B cell (primary cell): ENCODE measurements at regions not wholly inside any gene's neighbourhood (a gene's known extent, or its start where the extent isn't known, plus 50 kb on each side); places are given as distances from the start of the nearest gene placed in this dataset.

Experiments
- ATAC-seq: fragments of 200-7000 bp; cut with Tn5 transposase; one replicate; pipeline ENCODE4 v1.10.0; 2021; ENCODE audit warnings: low read depth, mild to moderate bottlenecking, moderate number of reproducible peaks, moderate library complexity
- CTCF ChIA-PET: fragments of 350-600 bp; sonication (Branson Sonifier 250); formaldehyde crosslinking; loops from one replicate; lab custom pipeline; 2021; ENCODE audit warnings: antibody characterized with exemption, inconsistent platforms; lab: Charles Lee
- POLR2A ChIA-PET: fragments of 350-600 bp; sonication (Branson Sonifier 250); formaldehyde crosslinking; loops from one replicate; lab custom pipeline; 2021; ENCODE audit warnings: antibody characterized with exemption; lab: Charles Lee
- DNase-seq: peaks from one replicate; pipeline ENCODE4 v3.0.0; 2013
- H2AFZ ChIP-seq: 2 replicates; pipeline ENCODE4 v1.6.1; 2012; ENCODE audit warnings: mild to moderate bottlenecking, low read depth, low read length; ENCODE audit not compliant: insufficient read depth, poor library complexity, severe bottlenecking
- H3K27ac ChIP-seq, 2 donors: 1 replicate in 1 of 2; 2 replicates in 1 of 2; pipeline ENCODE4 v1.5.1; 2012 to 2013; ENCODE audit warnings: low read length in 2 of 2, mild to moderate bottlenecking in 2 of 2, moderate library complexity in 1 of 2
- H3K27me3 ChIP-seq, 4 experiments: fragments of 200-600 bp in 1 of 4; sonication (generic) in 1 of 4; replicated peaks in 1 of 4; 1 replicate in 2 of 4; 2 replicates in 2 of 4; pipeline versions ENCODE4 v1.6.1 to v1.7.0; 2013 to 2016; ENCODE audit warnings: low read length in 3 of 4, mild to moderate bottlenecking in 2 of 4, mixed read lengths in 1 of 4, moderate library complexity in 1 of 4; ENCODE audit not compliant: insufficient read depth in 4 of 4, control insufficient read depth in 3 of 4; ENCODE audit errors: control extremely low read depth in 1 of 4
- H3K36me3 ChIP-seq, 2 experiments: replicated peaks in 1 of 2; 1 replicate in 1 of 2; 2 replicates in 1 of 2; pipeline versions ENCODE4 v1.6.1 to v1.7.1; 2013; ENCODE audit warnings: low read length in 1 of 2; ENCODE audit not compliant: insufficient read depth in 2 of 2, control insufficient read depth in 1 of 2; ENCODE audit errors: control extremely low read depth in 1 of 2, extremely low read depth in 1 of 2
- H3K4me1 ChIP-seq, 2 donors: fragments of 200-600 bp in 1 of 2; sonication (generic) in 1 of 2; 1 replicate in 1 of 2; 2 replicates in 1 of 2; pipeline versions ENCODE4 v1.5.1 to v1.6.1; 2013 to 2017; ENCODE audit warnings: low read length in 2 of 2; ENCODE audit not compliant: control insufficient read depth in 2 of 2, insufficient read depth in 2 of 2
- H3K4me2 ChIP-seq: replicated peaks from 2 replicates; pipeline ENCODE3; 2012; ENCODE audit warnings: mild to moderate bottlenecking, low read depth, low read length; ENCODE audit not compliant: poor library complexity, severe bottlenecking
- H3K4me3 ChIP-seq, 5 experiments: fragments of 200-600 bp in 1 of 5; sonication (generic) in 1 of 5; 1 replicate in 3 of 5; 2 replicates in 2 of 5; pipeline versions ENCODE4 v1.5.1 to v1.7.0; 2011 to 2016; ENCODE audit warnings: low read length in 4 of 5, mild to moderate bottlenecking in 4 of 5, low read depth in 2 of 5, control low read depth in 1 of 5, moderate library complexity in 1 of 5; ENCODE audit not compliant: insufficient read depth in 1 of 5; ENCODE audit errors: control extremely low read depth in 1 of 5, extremely low read depth in 1 of 5
- H3K79me2 ChIP-seq: fragments of 200-600 bp; sonication (generic); one replicate; pipeline ENCODE4 v1.6.0; 2016; ENCODE audit warnings: low read length; ENCODE audit not compliant: control insufficient read depth, insufficient read depth
- H3K9ac ChIP-seq: fragments of 200-600 bp; sonication (generic); 2 replicates; pipeline ENCODE4 v1.6.1; 2017; ENCODE audit warnings: mild to moderate bottlenecking, low read length, moderate library complexity
- H3K9me3 ChIP-seq, 3 donors: one replicate each; pipeline versions ENCODE4 v1.6.1 to v1.7.1; 2013; ENCODE audit warnings: low read length in 2 of 3; ENCODE audit not compliant: control insufficient read depth in 2 of 3, insufficient read depth in 1 of 3; ENCODE audit errors: control extremely low read depth in 1 of 3
- H4K20me1 ChIP-seq: 2 replicates; pipeline ENCODE4 v1.6.0; 2012; ENCODE audit warnings: mild to moderate bottlenecking, low read length; ENCODE audit not compliant: insufficient read depth, control insufficient read depth, poor library complexity, severe bottlenecking
- H3K27ac Mint-ChIP-seq: one replicate; pipeline ENCODE4 v1.8.0; 2021; ENCODE audit warnings: mixed read lengths
- H3K27me3 Mint-ChIP-seq: one replicate; pipeline ENCODE4 v1.8.0; 2021; ENCODE audit warnings: mixed read lengths
- H3K4me1 Mint-ChIP-seq: one replicate; pipeline ENCODE4 v1.8.0; 2021; ENCODE audit warnings: mixed read lengths
- H3K4me3 Mint-ChIP-seq: one replicate; pipeline ENCODE4 v1.8.0; 2021; ENCODE audit warnings: mixed read lengths
- H3K9me3 Mint-ChIP-seq: one replicate; pipeline ENCODE4 v1.8.0; 2022; ENCODE audit warnings: mixed read lengths; ENCODE audit not compliant: insufficient read depth
- EZH2 ChIP-seq: IDR thresholded peaks from 2 replicates; pipeline ENCODE4 v1.6.1; 2012; ENCODE audit warnings: borderline replicate concordance, low read depth, mild to moderate bottlenecking, moderate library complexity, low read length; ENCODE audit not compliant: insufficient read depth, poor library complexity, severe bottlenecking
- WGBS: methylation state at CpG from one replicate; pipeline ENCODE4 v1.1.5; 2013; ENCODE audit warnings: missing lambda C conversion rate; ENCODE audit not compliant: insufficient coverage; 5-methylcytosine and 5-hydroxymethylcytosine counted together
- intact Hi-C: fragments of 100-400 bp; cut with micrococcal nuclease; formaldehyde crosslinking; loops from one replicate; pipeline ENCODE4 v1.10.0; 2022
- TF ChIP-seq, protein P1 (sequence below): fragments of 200-600 bp; IDR thresholded peaks from one replicate; pipeline ENCODE4 v1.8.0; 2022; ENCODE audit warnings: antibody characterized with exemption, mild to moderate bottlenecking

DNA sequence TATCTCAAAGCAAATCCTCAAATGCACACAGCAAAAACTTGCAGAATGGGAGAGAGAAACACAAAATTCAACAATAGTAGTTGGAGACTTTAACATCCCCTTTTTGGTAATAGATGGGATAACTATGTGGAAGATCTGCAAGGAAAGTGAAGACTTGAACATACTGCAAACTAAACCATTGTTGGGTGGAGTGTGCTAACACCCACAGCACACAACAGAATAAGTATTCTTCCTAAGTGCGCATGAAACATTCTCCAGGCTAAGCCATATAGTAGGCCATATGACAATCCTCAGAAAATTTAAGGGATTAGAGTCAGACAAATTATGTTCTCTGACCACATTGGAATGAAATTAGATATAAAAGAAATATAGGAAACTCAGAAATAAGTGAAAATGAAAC lies 230.6 kb downstream of the FBXO15 start:
- no peaks in the 10 kb centered on the region for H3K9me3 Mint-ChIP-seq

DNA sequence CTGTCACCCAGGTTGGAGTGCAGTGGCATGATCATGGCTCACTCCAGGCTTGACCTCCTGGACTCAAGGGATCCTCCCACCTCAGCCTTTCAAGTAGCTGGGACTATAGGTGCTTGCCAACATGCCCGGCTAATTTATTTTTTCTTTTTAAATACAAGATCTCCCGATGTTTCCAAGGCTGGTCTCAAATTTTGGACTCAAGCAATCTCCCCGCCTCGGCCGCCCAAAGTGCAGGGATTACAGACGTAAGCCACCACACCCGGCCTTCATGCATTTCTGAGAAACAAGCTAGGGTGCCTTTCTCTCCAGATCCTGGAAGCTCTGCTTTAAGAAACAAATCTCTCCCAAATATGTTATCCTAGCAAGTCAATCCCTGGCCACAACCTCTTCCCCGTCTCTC lies 234.1 kb downstream of the FBXO15 start:
- ChIA-PET CTCF (no interaction called here), POLR2A (no interaction called here)
- no peaks in the 10 kb centered on the region for H3K36me3 ChIP-seq
- WGBS = 98% methylated on average over 8 of the region's 8 CpGs
- no peaks in the 10 kb centered on the region for H3K79me2 ChIP-seq
- Mint-ChIP-seq H3K4me1 (no peaks in the 10 kb centered on the region), H3K4me3 (no peak overlapping the region), H3K27me3 (peaks cover 19% of the 10 kb centered on the region), H3K9me3 (no peaks in the 10 kb centered on the region), H3K27ac (no peak overlapping the region)
- no peak for ATAC-seq
- DNase-seq = no peak
- H3K9me3 ChIP-seq = no peaks in the 10 kb centered on the region
- H4K20me1 ChIP-seq = no peaks in the 10 kb centered on the region
- H2AFZ ChIP-seq = no peak overlapping the region
- TF ChIP-seq, protein P1, sequence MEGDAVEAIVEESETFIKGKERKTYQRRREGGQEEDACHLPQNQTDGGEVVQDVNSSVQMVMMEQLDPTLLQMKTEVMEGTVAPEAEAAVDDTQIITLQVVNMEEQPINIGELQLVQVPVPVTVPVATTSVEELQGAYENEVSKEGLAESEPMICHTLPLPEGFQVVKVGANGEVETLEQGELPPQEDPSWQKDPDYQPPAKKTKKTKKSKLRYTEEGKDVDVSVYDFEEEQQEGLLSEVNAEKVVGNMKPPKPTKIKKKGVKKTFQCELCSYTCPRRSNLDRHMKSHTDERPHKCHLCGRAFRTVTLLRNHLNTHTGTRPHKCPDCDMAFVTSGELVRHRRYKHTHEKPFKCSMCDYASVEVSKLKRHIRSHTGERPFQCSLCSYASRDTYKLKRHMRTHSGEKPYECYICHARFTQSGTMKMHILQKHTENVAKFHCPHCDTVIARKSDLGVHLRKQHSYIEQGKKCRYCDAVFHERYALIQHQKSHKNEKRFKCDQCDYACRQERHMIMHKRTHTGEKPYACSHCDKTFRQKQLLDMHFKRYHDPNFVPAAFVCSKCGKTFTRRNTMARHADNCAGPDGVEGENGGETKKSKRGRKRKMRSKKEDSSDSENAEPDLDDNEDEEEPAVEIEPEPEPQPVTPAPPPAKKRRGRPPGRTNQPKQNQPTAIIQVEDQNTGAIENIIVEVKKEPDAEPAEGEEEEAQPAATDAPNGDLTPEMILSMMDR = no peak
- TF ChIP-seq EZH2 = no peak
- H3K4me2 ChIP-seq = no peak overlapping the region
- H3K9ac ChIP-seq = no peak overlapping the region
- no peaks in the 10 kb centered on the region for H3K4me1 ChIP-seq
- intact Hi-C loops = no loop called here
- H3K27ac ChIP-seq = no peak overlapping the region
- no peaks in the 10 kb centered on the region for H3K27me3 ChIP-seq
- no peak overlapping the region for H3K4me3 ChIP-seq

More for the DNA sequence above, 230.6 kb downstream of the FBXO15 start:
- Mint-ChIP-seq H3K4me1 (no peaks in the 10 kb centered on the region), H3K27me3 (peaks cover 19% of the 10 kb centered on the region), H3K27ac (no peak overlapping the region), H3K4me3 (no peak overlapping the region)
- no peak overlapping the region for H3K9ac ChIP-seq
- TF ChIP-seq, protein P1 = no peak
- TF ChIP-seq EZH2 = no peak
- H3K4me3 ChIP-seq = no peak overlapping the region
- no peaks in the 10 kb centered on the region for H3K27me3 ChIP-seq
- no peaks in the 10 kb centered on the region for H3K4me1 ChIP-seq
- H3K79me2 ChIP-seq = no peaks in the 10 kb centered on the region
- intact Hi-C loops = no loop called here
- no peak overlapping the region for H3K4me2 ChIP-seq
- no peak overlapping the region for H3K27ac ChIP-seq
- H3K36me3 ChIP-seq = no peaks in the 10 kb centered on the region
- H4K20me1 ChIP-seq = no peaks in the 10 kb centered on the region
- ChIA-PET CTCF (no interaction called here), POLR2A (no interaction called here)
- no peaks in the 10 kb centered on the region for H3K9me3 ChIP-seq
- DNase-seq (no peak), ATAC-seq (no peak)
- H2AFZ ChIP-seq = no peak overlapping the region
- no CpG with 5 or more reads among the region's 1 CpG for WGBS
